KBM-7 (cell line): ENCODE measurements at regions not wholly inside any gene's neighbourhood (a gene's known extent, or its start where the extent isn't known, plus 50 kb on each side); places are given as distances from the start of the nearest gene placed in this dataset.
"Not testable (repeated sequence)": the region's sequence is repeated elsewhere in the genome, so short reads cannot be mapped to it uniquely, and the experiment has no call there.

Experiments used
- DNase-seq: peaks from one replicate; pipeline ENCODE4 v3.0.0-alpha.2; 2015
- in situ Hi-C: fragments of 300-500 bp; cut with MboI; formaldehyde crosslinking; loops from 2 replicates; pipeline ENCODE4 v1.14.3; 2020; ENCODE audit warnings: low sequenced_read_pairs, low pct_unique_long_range_greater_than_20kb, mixed read lengths

GRCh38 chr10:63077800-63078199 is 55.3 kb upstream of the NRBF2 start:
- no peak for DNase-seq
- in situ Hi-C loops, result no loop called here

- in situ Hi-C loops, result no loop called here
- no peak for DNase-seq
Observed at GRCh38 chr10:63072951-63073350, 60.2 kb upstream of the NRBF2 start.

- DNase-seq, result no peak
- in situ Hi-C loops, result no loop called here
Observed at GRCh38 chr10:63071145-63071544, 62.0 kb upstream of the NRBF2 start.

GRCh38 chr10:63069318-63069717 is 63.8 kb upstream of the NRBF2 start:
- no peak for DNase-seq
- in situ Hi-C loops, result no loop called here

- in situ Hi-C loops, result no loop called here
- peak; percentile 64 for DNase-seq
Observed at GRCh38 chr10:63068246-63068645, 64.9 kb upstream of the NRBF2 start.

- no peak for DNase-seq
- in situ Hi-C loops, result no loop called here
Observed at GRCh38 chr10:63066606-63067005, 66.5 kb upstream of the NRBF2 start.

GRCh38 chr10:63064706-63065105 is 68.4 kb upstream of the NRBF2 start:
- in situ Hi-C loops, result no loop called here
- no peak for DNase-seq

- DNase-seq, result no peak
Observed at GRCh38 chr10:63058236-63058635, 74.9 kb upstream of the NRBF2 start.

GRCh38 chr10:63057509-63057908 is 75.6 kb upstream of the NRBF2 start:
- in situ Hi-C loops, result no loop called here
- no peak for DNase-seq

More at GRCh38 chr10:63058236-63058635, 74.9 kb upstream of the NRBF2 start:
- in situ Hi-C loops, result no loop called here

GRCh38 chr10:63055705-63056104 is 77.4 kb upstream of the NRBF2 start:
- in situ Hi-C loops, result no loop called here
- DNase-seq, result no peak

GRCh38 chr10:63054889-63055611 is 78.1 kb upstream of the NRBF2 start:
- in situ Hi-C loops, result no loop called here
- no peak for DNase-seq

GRCh38 chr10:63052083-63052482 is 81.0 kb upstream of the NRBF2 start:
- no peak for DNase-seq

GRCh38 chr10:63042256-63042655 is 90.9 kb upstream of the NRBF2 start:
- DNase-seq, result no peak
- in situ Hi-C loops, result no loop called here

More at GRCh38 chr10:63052083-63052482, 81.0 kb upstream of the NRBF2 start:
- in situ Hi-C loops, result no loop called here

GRCh38 chr10:63033616-63034185 is 99.4 kb upstream of the NRBF2 start:
- DNase-seq, in situ Hi-C loops: not testable (repeated sequence)

- no peak for DNase-seq
- in situ Hi-C loops, result no loop called here
Observed at GRCh38 chr10:63030536-63030935, 102.6 kb upstream of the NRBF2 start.

- in situ Hi-C loops, result no loop called here
Observed at GRCh38 chr10:63027531-63027930, 105.6 kb upstream of the NRBF2 start.

GRCh38 chr10:63021225-63021624 is 111.9 kb upstream of the NRBF2 start:
- DNase-seq, result no peak
- in situ Hi-C loops, result no loop called here

More at GRCh38 chr10:63027531-63027930, 105.6 kb upstream of the NRBF2 start:
- DNase-seq, result no peak

GRCh38 chr10:63013755-63014154 is 119.4 kb upstream of the NRBF2 start:
- DNase-seq, result no peak
- in situ Hi-C loops, result no loop called here

GRCh38 chr10:63012623-63013022 is 120.5 kb upstream of the NRBF2 start:
- in situ Hi-C loops, result no loop called here
- no peak for DNase-seq

- in situ Hi-C loops, result no loop called here
- DNase-seq, result no peak
Observed at GRCh38 chr10:63010203-63010602, 122.9 kb upstream of the NRBF2 start.

- DNase-seq, result no peak
- in situ Hi-C loops, result no loop called here
Observed at GRCh38 chr10:63008491-63008890, 124.6 kb upstream of the NRBF2 start.
